HG02642 (cell line): ENCODE measurements at regions not wholly inside any gene's neighbourhood (a gene's known extent, or its start where the extent isn't known, plus 50 kb on each side); places are given as distances from the start of the nearest gene placed in this dataset.

ENCODE experiments used
- ATAC-seq: cut with Tn5 transposase; IDR thresholded peaks from one replicate; pipeline ENCODE4 v1.9.1; 2021; ENCODE audit warnings: mild to moderate bottlenecking; ENCODE audit not compliant: unreplicated experiment, poor library complexity

DNA sequence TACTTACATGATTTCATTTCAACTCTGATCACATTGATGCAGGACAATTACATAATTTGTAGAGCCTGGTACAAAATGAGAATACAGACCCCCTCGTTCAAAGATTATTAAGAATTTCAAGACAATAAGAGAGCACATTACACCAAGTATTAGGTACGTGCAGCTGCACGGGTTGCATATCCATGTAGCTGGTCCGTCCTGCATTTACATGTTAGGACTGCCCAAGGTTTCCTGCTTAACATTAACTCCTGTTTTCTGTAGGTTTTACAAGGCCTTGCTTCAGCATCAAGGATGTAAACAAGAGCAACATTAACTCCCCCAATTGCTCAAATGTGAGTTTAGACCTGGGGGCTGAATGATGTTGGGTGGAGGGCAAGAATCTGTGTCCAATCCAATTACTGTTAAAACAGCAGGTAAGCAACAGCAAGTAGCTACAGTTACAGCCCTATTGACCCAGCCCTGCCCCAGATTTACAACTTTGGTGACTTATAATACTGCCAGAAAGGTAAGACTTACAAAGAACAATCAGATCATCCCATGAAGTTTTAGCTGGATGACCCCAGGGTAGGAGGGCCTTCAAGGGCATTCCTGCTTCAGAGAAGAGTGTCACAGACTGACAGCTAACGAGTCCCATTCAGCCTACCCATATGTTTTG lies 127.4 kb upstream of the PPP2R3A start:
- ATAC-seq, result no peak

DNA sequence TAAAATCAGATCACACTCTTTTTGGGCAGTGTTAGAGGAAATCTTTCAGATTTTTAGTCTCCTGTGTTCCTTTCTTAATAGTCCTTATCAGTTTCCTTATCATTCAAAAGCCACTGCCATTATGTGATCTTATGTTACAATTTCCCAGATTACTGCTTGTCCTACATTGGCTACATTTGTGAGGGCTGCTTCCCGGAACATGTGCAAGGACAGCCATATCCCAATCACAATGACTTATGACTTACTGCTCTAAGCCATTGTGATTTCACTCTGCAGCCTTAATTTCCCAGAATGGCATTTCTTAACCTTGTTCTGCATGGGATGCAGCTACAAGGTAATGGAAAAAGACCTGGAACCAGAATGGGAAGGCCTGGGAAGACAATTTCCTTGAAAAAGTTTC lies 125.1 kb upstream of the PPP2R3A start:
- ATAC-seq, result no peak

DNA sequence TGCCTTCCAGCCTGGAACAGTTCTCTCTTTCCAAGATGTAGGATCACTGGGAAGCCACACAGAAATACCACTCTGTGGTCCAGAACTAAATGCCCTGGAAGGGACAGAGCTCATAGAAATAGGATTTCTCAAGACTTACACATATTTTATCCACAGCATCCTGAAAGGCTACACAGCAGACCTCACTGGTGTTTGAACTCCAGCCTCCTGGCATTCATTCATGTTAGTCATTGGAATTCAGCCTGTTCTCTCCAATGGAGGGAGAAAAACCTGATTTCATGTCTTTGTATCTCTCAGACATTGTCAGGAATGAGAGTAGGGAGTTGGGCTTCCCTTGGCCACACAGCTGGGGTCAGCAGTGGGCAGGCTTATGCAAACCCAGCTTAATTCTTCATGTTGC lies 121.1 kb upstream of the PPP2R3A start:
- ATAC-seq, result no peak

DNA sequence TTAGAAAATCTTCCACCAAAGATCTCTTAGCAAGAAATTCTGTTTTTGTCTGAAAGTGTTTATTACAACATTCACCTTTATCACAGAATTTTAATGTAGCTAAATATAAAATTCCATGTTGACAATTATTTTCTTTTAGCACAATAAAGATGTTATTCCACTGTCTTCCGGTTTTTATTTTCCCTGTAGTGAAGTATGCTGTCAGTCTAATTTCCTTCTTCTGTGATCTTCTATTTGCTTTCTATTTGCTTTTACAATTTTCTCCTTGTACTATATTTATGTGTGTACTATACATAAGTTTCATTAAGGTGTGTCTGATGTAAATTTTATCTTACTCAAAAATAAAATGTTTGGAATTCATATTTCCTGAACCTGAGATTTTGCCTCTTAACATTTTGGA lies 117.5 kb upstream of the PPP2R3A start:
- ATAC-seq, result no peak

DNA sequence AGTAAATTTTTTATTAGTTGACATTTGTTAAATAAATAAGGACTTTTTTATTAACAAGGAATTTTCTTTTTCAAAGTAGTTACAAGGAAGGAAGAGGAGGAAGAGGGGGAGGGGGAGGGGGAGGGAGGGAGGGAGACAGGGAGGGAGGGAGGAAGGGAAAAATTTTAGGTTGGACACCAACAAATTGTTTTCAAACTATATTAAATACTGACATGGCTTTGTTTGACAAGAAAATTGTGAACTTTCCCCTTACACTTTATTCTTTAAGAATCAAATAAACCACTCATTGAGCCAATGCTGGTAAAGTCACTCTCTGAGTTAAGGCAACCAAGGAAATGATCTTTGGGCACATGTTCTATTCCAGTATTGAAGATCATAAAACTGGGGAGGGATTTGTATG lies 115.7 kb upstream of the PPP2R3A start:
- ATAC-seq, result no peak

DNA sequence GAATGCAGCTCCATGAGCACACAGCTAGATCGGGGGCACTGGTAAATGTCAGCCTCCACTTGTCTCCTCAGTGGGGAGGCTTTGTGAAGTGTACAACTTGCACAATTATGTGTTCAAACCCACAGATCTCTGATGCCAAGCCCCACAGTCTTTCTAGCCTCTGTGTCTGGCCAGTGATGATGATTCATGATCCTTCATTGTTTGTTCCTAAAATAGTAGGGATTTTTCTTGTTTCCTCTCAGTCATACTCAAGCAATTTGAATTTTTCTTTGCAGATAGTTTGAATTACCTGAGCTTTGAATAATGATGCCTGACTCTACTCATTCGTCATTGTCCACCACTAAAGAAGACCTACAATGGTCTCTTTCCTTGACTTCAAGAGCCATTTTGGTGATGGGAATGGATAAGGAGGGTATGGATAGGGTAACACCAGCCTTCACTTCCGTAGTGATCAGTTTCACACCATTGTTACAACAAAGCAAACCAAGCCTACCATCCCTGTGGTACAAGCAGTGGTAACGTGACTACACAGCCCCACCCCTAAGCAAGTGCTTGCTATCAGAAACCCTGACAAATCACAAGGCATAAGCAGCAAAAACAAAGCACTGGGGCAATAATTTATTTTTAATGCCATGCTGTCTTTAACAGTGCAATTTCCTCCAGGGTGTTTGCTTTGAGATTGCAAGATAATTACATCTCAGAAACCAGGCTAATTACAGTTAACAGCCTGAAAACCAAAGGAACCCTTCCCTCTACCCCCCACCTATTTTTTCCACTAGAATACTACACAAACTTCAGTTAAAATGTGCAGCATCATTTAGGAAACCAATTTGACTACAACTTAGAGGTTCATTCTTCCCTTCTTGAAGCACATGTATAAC lies 114.1 kb upstream of the PPP2R3A start:
- no peak for ATAC-seq

DNA sequence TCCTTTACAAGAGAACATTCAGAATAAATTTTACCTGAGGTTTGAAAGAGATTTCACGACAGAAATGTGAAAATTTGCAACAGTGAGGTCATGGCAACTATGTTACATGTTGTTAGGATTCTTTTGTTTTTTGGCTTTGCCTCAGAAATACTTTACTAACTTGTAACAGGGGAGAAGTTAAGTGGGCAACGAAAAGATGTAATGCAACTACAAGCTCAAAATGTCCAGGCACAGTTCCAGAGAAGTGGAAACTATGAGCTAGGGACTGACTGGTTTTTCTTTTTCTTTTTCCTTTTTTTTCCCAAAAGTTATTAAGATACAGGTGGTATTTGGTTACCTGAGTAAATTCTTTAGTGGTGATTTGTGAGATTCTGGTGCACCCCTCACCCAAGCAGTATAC lies 111.5 kb upstream of the PPP2R3A start:
- ATAC-seq, result no peak

DNA sequence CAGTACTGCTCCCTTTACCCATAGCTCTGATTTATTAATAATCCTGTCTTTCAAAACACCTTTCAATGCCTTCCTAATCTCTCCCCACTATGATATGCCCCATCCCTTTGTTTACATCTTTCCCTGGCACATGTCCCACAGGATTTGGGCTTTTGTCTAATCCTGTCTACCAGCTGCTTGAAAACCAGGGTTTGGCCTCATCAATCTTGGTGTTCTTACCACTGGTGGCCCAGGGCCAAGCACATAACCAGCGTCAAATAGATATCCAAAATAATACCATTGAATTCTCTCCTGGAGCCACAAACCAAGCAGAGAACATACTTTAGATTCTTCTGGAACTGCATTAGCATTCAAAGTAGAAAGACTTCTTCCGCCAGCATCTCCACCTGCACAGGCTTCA lies 104.8 kb upstream of the PPP2R3A start:
- no peak for ATAC-seq

DNA sequence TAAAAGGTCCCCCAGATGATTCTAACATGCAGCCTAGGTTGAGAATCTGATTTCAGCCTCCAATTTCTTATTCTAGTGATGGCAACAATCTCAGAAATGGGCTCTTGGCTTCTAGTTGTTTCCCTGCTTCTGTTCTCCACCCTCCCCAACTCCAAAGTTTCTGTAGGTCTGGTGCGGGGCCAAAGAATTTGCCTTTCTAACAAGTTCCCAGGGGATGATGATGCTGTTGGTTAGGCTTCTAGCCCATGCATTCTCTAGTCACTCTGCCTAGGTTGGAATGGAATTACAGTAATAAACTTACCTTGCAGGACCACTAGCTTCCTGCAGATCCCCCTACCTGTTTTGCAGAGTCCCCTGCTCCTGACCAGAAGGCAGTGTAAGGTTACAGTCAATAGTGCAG lies 103.2 kb upstream of the PPP2R3A start:
- no peak for ATAC-seq

DNA sequence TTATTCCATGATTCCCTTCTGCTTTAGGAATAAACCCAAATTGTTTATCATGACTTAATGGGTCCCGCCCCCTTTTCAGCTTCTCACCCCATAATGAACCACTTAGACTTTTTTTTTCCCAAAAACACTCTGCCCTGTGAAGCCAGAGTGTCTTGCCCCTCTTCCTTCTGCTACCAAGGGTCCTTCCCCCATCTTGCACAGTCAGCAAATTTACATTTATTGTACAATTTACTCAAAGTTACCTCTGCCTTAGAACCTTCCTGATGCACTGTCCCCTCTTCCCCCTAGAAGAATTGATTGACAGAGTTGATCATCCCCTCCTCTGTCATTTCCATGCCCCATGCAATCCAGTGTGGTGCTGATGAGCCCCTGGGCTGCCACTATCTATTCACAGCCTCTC lies 101.5 kb upstream of the PPP2R3A start:
- no peak for ATAC-seq

DNA sequence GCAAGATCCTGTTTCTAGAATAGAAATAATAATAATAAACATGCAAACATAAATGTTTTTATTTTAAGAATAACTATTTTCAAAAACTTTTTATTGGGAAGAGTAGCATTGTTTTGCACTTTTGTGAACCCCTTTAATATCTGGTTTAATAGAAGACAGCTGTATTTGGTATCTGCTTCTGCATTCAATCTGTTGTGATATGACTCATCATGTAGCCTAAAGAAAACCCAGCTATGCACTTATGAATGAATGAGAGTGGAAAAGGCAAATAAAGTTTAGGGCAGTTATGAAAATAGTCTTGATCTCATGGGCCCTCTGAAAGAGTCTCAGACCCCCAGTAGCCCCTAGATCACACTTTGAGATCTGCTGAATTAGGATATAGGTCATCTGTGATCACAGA lies 100.4 kb upstream of the PPP2R3A start:
- ATAC-seq, result no peak

DNA sequence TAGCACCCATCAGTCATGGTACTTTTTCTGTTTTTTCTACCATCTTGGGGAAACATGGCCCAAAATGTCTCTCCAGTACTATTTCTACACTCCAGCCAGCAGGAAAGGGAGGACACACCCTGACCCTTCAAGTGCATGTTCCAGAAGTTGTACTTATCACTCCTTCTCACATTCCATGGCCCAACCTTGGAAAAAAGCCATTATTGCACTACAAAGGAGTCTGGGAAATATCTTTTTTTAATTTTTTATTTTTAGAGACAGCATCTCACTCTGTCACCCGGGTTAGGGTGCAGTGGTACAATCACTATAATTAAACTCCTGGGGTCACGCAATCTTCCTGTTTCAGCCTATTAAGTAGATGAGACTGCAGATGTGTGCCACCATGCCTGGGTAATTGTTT lies 100.0 kb upstream of the PPP2R3A start:
- ATAC-seq, result no peak

DNA sequence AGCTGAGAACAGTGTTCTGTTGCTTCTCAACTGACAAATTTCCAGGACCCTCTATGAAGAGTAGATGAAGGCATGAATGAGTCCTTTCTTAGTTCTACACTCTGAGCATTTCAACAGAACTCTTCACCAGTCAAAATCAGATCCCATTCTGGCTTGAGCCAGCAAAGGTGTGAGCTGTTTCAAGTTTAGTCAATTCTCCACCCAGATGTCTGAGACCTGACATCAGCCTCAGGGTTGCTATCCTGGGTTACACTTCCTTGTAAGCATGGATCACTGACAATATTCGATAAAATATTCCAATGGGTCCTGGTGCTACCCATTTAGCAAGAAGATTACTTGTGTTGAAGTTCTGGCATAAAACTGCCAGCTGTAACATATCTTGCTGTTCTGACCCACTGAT lies 97.6 kb upstream of the PPP2R3A start:
- no peak for ATAC-seq

DNA sequence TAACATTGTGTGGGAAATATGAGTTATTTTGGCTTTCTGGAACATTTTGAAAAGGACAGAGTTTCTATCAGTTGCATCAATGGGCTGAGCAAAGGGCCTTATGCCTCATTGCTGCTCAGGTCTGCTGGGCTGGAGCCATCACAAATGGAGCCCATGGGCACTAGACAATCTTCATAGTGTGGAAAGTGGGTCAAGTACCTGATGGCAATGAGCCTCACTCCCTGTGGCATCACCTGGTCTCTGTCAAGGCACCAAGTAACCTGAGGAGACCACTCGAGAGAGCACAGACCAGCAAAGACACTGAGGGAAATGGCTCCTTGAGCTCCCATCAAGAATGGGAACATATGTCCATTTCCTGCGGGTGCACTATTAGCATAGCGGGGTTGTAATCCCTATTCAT lies 96.7 kb upstream of the PPP2R3A start:
- ATAC-seq, result no peak

DNA sequence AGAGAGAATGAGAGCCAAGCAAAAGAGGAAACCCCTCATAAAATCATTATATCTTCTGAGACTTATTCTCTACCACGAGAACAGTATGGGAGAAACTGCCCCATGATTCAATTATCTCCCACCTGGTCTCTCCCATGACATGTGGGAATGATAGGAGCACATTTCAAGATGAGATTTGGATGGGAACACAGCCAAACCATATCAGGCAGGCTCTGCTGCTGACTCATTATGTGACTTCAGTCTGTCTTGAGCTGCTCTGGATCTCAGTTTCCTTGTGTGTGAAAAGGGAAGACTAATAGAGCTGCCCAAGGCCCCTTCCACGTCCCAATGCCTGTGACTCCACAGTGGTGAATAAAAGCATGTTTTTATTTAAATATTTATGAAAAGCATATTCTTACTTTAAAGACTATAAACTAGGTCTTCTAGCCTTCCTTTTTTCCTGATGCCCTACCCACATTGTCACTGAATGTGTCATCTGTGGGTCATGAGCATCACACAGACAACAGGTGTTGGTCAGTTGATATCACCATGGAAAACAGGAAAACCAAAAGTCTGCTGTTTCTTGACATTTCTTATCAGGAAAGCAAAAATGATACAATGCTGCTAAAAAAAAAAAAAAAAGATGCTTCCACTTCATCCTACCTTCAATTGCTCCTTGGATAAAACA lies 96.0 kb upstream of the PPP2R3A start:
- no peak for ATAC-seq

DNA sequence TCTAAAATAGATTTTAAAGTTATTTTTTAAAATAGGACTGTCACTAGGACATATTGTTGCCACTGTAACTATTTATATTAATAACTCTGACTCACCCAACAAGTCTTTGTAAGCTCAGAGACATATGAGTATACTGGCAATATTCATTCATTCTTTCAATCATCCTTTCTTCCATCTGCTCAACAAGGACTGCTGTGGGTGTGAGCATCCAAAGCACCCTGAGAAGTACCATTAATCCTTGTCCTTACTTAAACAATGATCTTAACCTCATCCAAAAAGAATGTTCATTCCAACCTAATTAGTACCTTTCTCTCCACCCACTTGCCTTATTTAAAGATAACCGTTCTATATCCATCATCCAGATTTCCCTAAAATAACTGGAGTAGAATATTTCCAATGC lies 94.2 kb upstream of the PPP2R3A start:
- ATAC-seq, result no peak

DNA sequence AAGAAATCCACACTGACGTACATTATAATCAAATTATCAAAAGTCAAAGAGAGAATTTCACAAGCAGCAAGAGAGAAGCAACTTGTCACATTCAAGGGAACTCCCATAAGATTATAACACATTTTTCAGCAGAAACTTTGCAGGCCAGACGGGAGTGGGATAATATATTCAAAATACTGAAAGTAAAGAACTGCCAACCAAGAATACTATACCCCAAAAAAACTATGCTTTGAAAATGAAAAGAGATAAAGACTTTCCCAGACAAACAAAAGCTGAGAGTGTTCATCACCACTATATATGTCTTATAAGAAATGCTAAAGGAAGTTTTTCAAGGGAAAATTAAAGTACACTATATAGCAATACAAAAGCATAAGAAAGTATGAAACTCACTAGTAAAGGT lies 91.5 kb upstream of the PPP2R3A start:
- no peak for ATAC-seq

DNA sequence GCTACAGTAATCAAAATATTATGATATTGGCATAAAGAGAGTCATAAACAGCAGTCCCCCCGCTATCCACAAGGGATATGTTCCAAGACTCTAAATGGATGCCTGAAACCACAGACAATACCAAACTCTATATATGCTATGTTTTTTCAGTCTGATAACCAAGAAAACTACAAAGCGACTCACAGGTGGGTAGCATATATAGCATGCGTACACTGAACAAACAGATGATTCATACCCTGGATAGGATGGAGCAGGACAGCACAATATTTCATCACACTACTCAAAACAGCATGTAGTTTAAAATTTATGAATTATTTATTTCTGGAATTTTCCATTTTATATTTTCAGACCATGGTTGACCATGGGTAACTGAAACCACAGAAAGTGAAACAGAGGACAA lies 87.0 kb upstream of the PPP2R3A start:
- no peak for ATAC-seq

DNA sequence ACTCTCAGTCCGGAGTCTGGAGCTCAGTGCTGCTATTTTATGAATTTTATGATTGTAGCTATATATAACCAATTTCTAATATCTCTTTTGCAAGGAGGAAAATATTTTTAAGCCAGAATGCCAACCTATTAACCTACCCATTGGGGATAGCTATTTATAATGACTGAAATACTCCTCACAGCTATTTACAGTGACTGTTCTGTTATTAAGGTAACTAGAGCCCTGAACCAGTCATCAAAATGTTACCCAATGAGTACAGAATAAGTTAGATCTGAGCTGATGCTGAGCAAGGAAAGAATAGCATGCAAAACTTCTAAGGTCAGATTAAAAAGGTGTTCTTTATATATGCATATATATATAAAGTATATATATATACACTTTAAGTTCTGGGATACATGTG lies 79.6 kb upstream of the PPP2R3A start:
- ATAC-seq, result no peak

DNA sequence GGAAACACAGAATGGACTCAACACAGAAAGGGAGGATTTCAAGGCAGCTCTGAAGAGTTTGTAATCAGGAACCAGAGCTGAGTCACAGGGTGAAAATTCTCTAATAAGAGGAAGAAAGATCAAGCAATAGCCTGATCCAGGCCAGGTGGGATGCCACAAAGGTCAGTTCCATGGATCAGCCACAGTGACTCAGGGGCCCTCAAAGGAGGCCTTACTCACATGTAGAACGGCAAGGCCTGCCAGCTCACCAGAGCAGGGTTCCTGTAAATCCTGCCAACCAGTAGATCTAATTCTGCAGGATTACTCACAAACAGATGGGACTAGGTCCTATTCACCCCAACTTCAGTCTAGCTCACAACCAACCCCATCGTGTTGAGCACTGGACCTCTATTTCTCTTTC lies 78.3 kb upstream of the PPP2R3A start:
- no peak for ATAC-seq

DNA sequence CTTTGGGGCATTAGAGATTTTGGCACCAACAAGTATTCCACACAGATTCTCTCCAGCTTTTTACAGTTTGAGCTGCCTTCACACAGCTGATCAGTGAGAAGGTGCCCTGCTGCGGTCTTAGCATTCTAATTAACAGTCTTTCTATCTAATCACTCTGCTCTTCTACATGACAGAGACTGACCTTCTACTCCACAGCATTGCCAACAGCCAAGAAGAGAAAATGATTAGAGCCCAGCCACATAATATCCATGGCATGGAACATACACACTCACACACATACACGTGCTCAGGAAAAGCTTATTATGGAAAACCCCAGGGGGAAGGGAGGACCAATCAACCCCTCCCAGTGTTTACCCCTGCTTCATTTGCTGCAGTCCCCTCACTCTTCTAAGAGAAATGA lies 76.1 kb upstream of the PPP2R3A start:
- ATAC-seq, result no peak

DNA sequence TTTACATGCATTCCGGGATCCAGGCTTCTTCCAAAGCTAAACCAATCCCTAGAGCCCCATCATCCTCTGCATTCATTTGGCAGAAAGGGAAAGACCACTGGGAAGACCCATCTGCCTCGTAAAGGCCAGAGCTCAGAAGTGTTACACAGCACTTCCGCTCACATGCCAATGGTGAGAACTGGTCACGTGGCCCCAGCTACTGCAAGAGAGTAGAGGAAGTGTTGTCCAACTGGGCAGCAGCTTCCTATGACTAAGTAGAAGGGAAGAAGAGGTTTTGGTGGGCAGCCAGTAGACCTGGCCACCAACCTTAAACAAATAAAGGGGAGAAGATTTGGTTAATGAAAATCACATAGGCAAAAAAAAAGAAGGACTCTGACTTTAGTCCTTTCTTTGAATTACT lies 74.4 kb upstream of the PPP2R3A start:
- no peak for ATAC-seq
